Common myeloid progenitor, CD34-positive (primary cell): ENCODE measurements at regions not wholly inside any gene's neighbourhood (a gene's known extent, or its start where the extent isn't known, plus 50 kb on each side); places are given as distances from the start of the nearest gene placed in this dataset.

Source experiments
- CTCF ChIA-PET: fragments of 350-600 bp; sonication (Branson Sonifier 250); formaldehyde crosslinking; loops from one replicate; lab custom pipeline; 2021; ENCODE audit warnings: antibody characterized with exemption; lab: Charles Lee
- POLR2A ChIA-PET: fragments of 350-600 bp; sonication (Branson Sonifier 250); formaldehyde crosslinking; loops from one replicate; lab custom pipeline; 2021; ENCODE audit warnings: antibody characterized with exemption; lab: Charles Lee
- DNase-seq, 3 donors: peaks; one replicate each; pipeline versions ENCODE4 v3.0.0 to v3.0.0-alpha.2; 2013
- H3K27ac ChIP-seq, 2 experiments: 1 replicate in 1 of 2; 2 replicates in 1 of 2; pipeline ENCODE4 v1.7.0; 2013; ENCODE audit warnings: inconsistent platforms in 2 of 2, low read length in 2 of 2, mild to moderate bottlenecking in 2 of 2, low read depth in 1 of 2, moderate library complexity in 1 of 2; ENCODE audit not compliant: severe bottlenecking in 2 of 2, insufficient read depth in 1 of 2, poor library complexity in 1 of 2
- H3K27me3 ChIP-seq, 5 experiments: replicated peaks in 2 of 5; 1 replicate in 3 of 5; 2 replicates in 2 of 5; pipeline versions ENCODE4 v1.6.1 to v1.7.0; 2013; ENCODE audit warnings: low read length in 4 of 5, mild to moderate bottlenecking in 2 of 5, moderate library complexity in 2 of 5, inconsistent platforms in 1 of 5; ENCODE audit not compliant: insufficient read depth in 5 of 5, control insufficient read depth in 4 of 5
- H3K36me3 ChIP-seq, 4 experiments: 1 replicate in 2 of 4; 2 replicates in 2 of 4; pipeline versions ENCODE4 v1.6.1 to v1.7.0; 2013; ENCODE audit warnings: low read length in 3 of 4, control low read depth in 1 of 4, mild to moderate bottlenecking in 1 of 4; ENCODE audit not compliant: control insufficient read depth in 4 of 4, insufficient read depth in 4 of 4
- H3K4me1 ChIP-seq, 4 experiments: 1 replicate in 3 of 4; 2 replicates in 1 of 4; pipeline versions ENCODE4 v1.6.1 to v1.7.1; 2013; ENCODE audit warnings: low read length in 3 of 4, mild to moderate bottlenecking in 3 of 4, control low read depth in 1 of 4, inconsistent platforms in 1 of 4, moderate library complexity in 1 of 4; ENCODE audit not compliant: control insufficient read depth in 4 of 4, insufficient read depth in 4 of 4; ENCODE audit errors: control extremely low read depth in 1 of 4
- H3K4me3 ChIP-seq, 7 experiments: 1 replicate in 4 of 7; 2 replicates in 3 of 7; pipeline versions ENCODE4 v1.5.1 to v1.7.0; 2013; ENCODE audit warnings: mild to moderate bottlenecking in 7 of 7, low read length in 6 of 7, moderate library complexity in 6 of 7, inconsistent platforms in 2 of 7, low read depth in 2 of 7, control low read depth in 1 of 7; ENCODE audit not compliant: insufficient read depth in 4 of 7, control insufficient read depth in 1 of 7; ENCODE audit errors: extremely low read depth in 1 of 7
- H3K9me3 ChIP-seq, 5 experiments: 1 replicate in 4 of 5; 2 replicates in 1 of 5; pipeline versions ENCODE4 v1.6.1 to v1.7.1; 2013; ENCODE audit warnings: low read length in 4 of 5, mild to moderate bottlenecking in 2 of 5, inconsistent platforms in 1 of 5, low read depth in 1 of 5, moderate library complexity in 1 of 5; ENCODE audit not compliant: control insufficient read depth in 4 of 5, insufficient read depth in 2 of 5; ENCODE audit errors: control extremely low read depth in 1 of 5
- WGBS: methylation state at CpG from one replicate; pipeline ENCODE4 v1.1.5; 2013; ENCODE audit not compliant: insufficient coverage; 5-methylcytosine and 5-hydroxymethylcytosine counted together

DNA sequence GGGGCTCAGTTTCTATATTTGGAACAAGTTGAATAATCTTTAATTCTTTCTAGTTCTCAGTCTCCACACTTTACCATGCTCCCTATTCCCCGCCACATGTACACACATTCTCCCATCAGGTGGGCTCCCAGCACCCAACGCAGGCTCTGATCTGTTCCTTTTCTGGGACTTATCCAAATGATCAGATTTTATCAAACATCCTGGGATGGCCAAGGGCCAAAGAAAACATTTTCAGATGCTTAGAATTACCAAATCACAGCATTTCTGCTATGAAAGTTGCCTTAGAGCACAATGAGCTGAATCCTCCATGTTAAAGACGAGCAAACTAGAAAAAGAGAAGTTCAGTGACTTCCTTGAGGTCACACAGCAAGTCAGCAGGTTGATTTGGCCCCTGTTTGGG is 153.4 kb downstream of the SEC61B start:
- Histone ChIP-seq H3K4me1 (no peaks in the 10 kb centered on the region), H3K4me3 (no peak overlapping the region), H3K27me3 (peaks cover 0 to 4% (median 0%) of the 10 kb centered on the region in 5 experiments), H3K9me3 (no peaks in the 10 kb centered on the region), H3K36me3 (no peaks in the 10 kb centered on the region), H3K27ac (no peak overlapping the region)
- ChIA-PET POLR2A (no interaction called here), CTCF (no interaction called here)
- WGBS = 94% methylated on average over 3 of the region's 3 CpGs
- DNase-seq = no peak

DNA sequence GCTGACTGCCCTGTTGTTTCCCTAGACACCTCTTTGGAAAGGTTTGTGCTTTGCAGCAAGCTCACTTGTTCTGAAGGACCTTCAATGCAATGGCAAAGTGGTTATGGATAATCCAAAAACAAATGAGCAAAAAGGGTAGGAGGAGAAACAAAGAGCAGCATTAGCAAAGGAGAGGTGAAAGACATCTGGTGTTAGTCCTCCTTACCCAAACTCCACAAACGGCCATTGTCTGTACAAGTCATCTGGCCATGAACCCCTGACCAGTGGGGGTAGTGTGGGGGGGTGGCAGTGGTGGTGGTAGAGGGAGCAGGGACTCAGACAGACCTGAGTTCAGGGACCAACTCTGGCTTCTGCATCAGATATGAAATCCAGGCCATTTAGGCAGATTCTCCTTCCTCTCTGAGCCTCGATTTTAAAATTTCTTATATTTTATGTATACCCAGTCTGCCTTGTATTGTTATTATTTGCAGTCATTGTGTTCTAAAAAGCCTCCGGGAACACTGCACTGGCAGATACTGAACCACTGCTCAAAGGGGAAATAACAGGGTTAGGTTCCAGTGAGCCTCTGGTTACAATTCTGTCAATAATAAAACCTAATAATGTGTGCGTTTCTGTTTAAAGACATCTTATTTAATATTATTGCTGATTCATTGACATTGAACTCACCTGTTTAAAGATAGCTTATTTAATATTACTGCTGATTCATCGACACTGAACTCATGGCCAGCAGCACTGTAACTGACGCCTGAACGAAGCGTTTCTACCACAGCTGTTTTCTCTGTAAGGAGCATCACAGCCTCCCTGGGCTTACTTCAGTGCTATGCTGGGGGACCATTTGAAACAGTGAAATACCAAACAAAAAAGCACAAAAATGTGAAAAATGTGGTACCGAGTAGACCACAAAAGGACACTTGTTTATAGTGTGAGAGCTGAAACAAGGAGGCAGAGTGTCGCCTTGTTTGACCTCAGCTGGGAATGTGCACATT is 156.0 kb downstream of the SEC61B start:
- POLR2A ChIA-PET = interaction anchor here (0.7 kb wide), 1 partner anchor 833 kb away, joined by 3 read pairs; no protein-coding TSS in a partner anchor

DNA sequence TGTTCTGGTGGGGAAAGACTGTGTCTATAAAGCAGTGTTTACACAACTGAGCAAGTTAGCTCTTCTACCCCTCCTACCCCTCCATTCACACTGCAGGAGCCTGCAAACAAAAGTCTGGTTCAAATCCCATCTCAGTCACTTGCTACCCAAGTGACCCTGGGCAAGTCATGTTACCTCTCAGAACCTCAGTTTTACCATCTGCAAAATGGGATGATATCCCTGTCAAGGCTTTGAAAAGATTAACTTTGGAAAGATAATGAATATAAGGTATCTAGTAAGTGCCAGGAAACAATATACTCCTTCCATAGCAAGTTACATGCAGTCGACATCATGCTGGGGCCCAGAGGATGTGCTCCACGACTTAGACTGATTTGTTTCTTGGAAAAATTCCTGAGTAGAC is 161.5 kb downstream of the SEC61B start:
- WGBS = 50% methylated on average over 2 of the region's 2 CpGs
- Histone ChIP-seq H3K36me3 (no peaks in the 10 kb centered on the region), H3K27ac (no peak overlapping the region), H3K4me1 (no peaks in the 10 kb centered on the region), H3K27me3 (no peaks in the 10 kb centered on the region), H3K4me3 (no peak overlapping the region), H3K9me3 (no peaks in the 10 kb centered on the region)
- no peak for DNase-seq
- CTCF ChIA-PET = no interaction called here
- POLR2A ChIA-PET = no interaction called here

More for the DNA sequence above, 156.0 kb downstream of the SEC61B start:
- Histone ChIP-seq H3K4me3 (no peak overlapping the region), H3K4me1 (no peaks in the 10 kb centered on the region), H3K36me3 (no peaks in the 10 kb centered on the region), H3K27ac (no peak overlapping the region), H3K9me3 (no peaks in the 10 kb centered on the region), H3K27me3 (peaks cover 0 to 4% (median 0%) of the 10 kb centered on the region in 5 experiments)
- CTCF ChIA-PET = interaction anchor here (0.7 to 0.9 kb wide), 2 partner anchors 13 to 110 kb away, joined by 3 to 4 read pairs; no protein-coding TSS in a partner anchor
- 91% methylated on average over 7 of the region's 10 CpGs for WGBS
- no peak for DNase-seq

DNA sequence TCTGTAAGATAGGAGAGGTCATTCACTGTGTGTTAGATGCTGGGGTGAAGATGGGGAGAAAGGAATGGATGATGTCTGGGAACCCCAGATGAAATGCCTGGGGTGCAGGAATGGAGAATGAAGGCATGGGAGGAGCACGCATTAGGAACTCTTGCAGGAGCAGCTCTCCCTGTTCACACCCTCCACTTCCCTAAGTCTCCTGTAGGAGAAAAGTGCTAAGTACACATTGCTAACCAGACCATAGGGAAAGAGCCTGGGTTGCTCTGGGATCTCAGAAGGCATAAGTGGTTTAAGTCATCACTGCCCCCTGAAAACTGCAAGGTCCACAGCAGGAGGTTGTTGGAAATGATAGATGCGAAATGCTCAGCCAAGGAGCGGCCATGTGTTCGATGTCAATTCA is 163.1 kb downstream of the SEC61B start:
- POLR2A ChIA-PET = no interaction called here
- 87% methylated on average over 3 of the region's 4 CpGs for WGBS

DNA sequence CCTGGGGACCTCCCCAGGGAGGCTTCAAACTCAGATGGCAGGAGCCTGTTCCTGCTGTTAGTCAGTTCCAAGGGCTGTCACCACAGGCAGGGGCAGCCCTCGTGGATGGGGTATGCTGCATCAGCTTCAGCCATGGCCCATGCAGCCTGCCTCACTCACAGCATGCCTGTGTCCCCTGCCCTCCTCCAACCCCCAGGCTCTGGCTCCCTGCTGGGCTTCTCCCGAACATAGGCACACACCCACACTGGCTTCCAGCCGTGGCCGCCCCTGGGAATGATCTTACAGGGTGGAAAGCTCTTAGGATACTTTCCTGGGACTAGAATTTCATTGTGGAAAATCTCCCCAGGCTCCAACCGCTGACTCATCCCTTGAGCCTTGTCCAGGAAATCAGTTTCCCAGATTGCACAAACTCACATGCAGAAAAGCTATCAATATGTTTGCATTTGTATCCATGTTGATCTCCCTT is 163.8 kb downstream of the SEC61B start:
- no peaks in the 10 kb centered on the region for H3K4me1 ChIP-seq
- no peak for DNase-seq
- no peaks in the 10 kb centered on the region for H3K9me3 ChIP-seq
- WGBS = 77% methylated on average over 5 of the region's 5 CpGs
- POLR2A ChIA-PET = no interaction called here
- CTCF ChIA-PET = no interaction called here
- H3K36me3 ChIP-seq = no peaks in the 10 kb centered on the region
- no peak overlapping the region for H3K27ac ChIP-seq
- no peaks in the 10 kb centered on the region for H3K27me3 ChIP-seq
- H3K4me3 ChIP-seq = no peak overlapping the region

More for the DNA sequence above, 163.1 kb downstream of the SEC61B start:
- DNase-seq = no peak
- Histone ChIP-seq H3K4me1 (no peaks in the 10 kb centered on the region), H3K27me3 (no peaks in the 10 kb centered on the region), H3K36me3 (no peaks in the 10 kb centered on the region), H3K9me3 (no peaks in the 10 kb centered on the region), H3K27ac (no peak overlapping the region), H3K4me3 (no peak overlapping the region)
- CTCF ChIA-PET = no interaction called here

DNA sequence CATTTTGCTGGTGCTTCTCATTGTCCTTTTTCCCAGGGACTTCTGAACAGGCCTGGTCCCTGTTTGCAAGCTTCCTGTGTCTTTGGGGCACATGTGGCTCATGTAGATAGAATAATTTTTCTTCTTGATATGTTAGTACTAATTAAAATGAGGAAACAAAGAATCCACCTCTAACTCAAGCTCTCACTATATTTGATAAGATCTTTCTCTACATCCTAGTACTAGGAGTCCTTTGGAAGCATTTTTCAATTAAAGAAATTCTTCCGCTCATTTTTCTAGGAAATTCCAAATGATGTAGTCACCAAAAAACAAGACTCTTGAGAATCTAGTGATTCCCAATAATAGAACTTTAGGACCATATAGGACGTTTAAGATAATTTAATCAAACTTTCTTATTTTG is 165.3 kb downstream of the SEC61B start:
- no peaks in the 10 kb centered on the region for H3K36me3 ChIP-seq
- H3K4me3 ChIP-seq = no peak overlapping the region
- no peaks in the 10 kb centered on the region for H3K4me1 ChIP-seq
- 90% methylated on average over 2 of the region's 2 CpGs for WGBS
- H3K27me3 ChIP-seq = no peaks in the 10 kb centered on the region
- no peak overlapping the region for H3K27ac ChIP-seq
- ChIA-PET CTCF (no interaction called here), POLR2A (no interaction called here)
- DNase-seq = no peak
- H3K9me3 ChIP-seq = no peaks in the 10 kb centered on the region
